ENCODE measurements at regions not wholly inside any gene's neighbourhood (a gene's known extent, or its start where the extent isn't known, plus 50 kb on each side); places are given as distances from the start of the nearest gene placed in this dataset.

DNA sequence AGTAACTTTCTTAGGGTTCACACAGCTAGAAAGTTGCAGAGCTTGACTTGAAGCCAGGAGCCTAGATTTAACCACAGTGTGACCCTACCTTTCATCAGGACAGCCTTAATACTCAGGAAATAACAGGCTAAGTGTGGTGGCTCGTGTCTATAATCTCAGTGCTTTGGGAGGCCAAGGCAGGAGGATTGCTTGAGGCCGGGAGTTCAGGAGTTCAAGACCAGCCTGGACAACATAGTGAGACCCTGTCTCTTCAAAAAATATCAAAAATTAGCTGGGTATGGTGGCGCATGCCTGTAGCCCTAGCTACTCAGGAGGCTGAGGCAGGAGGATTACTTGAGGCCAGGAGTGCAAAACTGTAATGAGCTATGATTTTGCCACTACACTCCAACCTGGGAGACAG lies 681.1 kb downstream of the MAT2B start:
- TF ChIP-seq POLR2A (IDR thresholded peaks at IDR 0.05; ENCODE audit: low read depth, low read length), result no peak
- no peak for TF ChIP-seq NFYB (IDR thresholded peaks at IDR 0.05; ENCODE audit: insufficient read depth, low read depth, low read length)
- TF ChIP-seq ZBTB33 (IDR thresholded peaks at IDR 0.05), result no peak
- no peak for TF ChIP-seq CTCF (IDR thresholded peaks at IDR 0.05 in 2 of 3, conservative IDR thresholded peaks at IDR 0.05 in 1 of 3; ENCODE audit: control insufficient read depth in 2 of 3, extremely low read depth in 1 of 3, insufficient read depth in 1 of 3, low read depth in 3 of 3, low read length in 3 of 3)
- TF ChIP-seq YY1 (IDR thresholded peaks at IDR 0.05; ENCODE audit: low read depth, low read length), result no peak
- no peak for TF ChIP-seq SMC3 (IDR thresholded peaks at IDR 0.05; ENCODE audit: borderline replicate concordance, low read length)
- TF ChIP-seq ZBTB40 (IDR thresholded peaks at IDR 0.05; ENCODE audit: borderline replicate concordance), result no peak
- TF ChIP-seq ZZZ3 (IDR thresholded peaks at IDR 0.05; ENCODE audit: control insufficient read depth, insufficient read length, low read depth), result no peak
- TF ChIP-seq TARDBP (IDR thresholded peaks at IDR 0.05; ENCODE audit: borderline replicate concordance), result no peak
- no peak for TF ChIP-seq MAX (IDR thresholded peaks at IDR 0.05; ENCODE audit: low read depth, low read length)
- no peak for TF ChIP-seq EP300 (IDR thresholded peaks at IDR 0.05; ENCODE audit: borderline replicate concordance in 1 of 2, control insufficient read depth in 1 of 2, low read depth in 2 of 2, low read length in 2 of 2)
- no peak for TF ChIP-seq SP1 (IDR thresholded peaks at IDR 0.05; ENCODE audit: low read depth, low read length)
- no peak for TF ChIP-seq NRF1 (conservative IDR thresholded peaks at IDR 0.05; ENCODE audit: low read depth, low read length)

Data from GM12878 (cell line).